BJ (cell line): ENCODE measurements at regions not wholly inside any gene's neighbourhood (a gene's known extent, or its start where the extent isn't known, plus 50 kb on each side); places are given as distances from the start of the nearest gene placed in this dataset. TPM values are rescaled to one million over a fixed set of nuclear protein-coding genes. Genes with fewer than 3 reads are reported as not detected.

ENCODE experiments used
- CTCF ChIA-PET: fragments of 350-600 bp; formaldehyde crosslinking; extraction: SDS; loops from one replicate; lab custom pipeline; 2021; ENCODE audit warnings: antibody characterized with exemption, inconsistent platforms; lab: Yijun Ruan, JAX
- POLR2A ChIA-PET: fragments of 300-600 bp; sonication (Branson Sonifier 250); formaldehyde crosslinking; extraction: SDS; loops from one replicate; lab custom pipeline; 2021; ENCODE audit warnings: antibody characterized with exemption; lab: Charles Lee
- DNase-seq: peaks from one replicate; pipeline ENCODE4 v3.0.0-alpha.2; 2011; ENCODE audit warnings: low read depth
- H3K27me3 ChIP-seq: 2 replicates; pipeline ENCODE4 v1.6.0; 2011; ENCODE audit warnings: low read length; ENCODE audit not compliant: control insufficient read depth, insufficient read depth
- H3K36me3 ChIP-seq: 2 replicates; pipeline ENCODE4 v1.5.1; 2011; ENCODE audit warnings: low read length; ENCODE audit not compliant: control insufficient read depth, insufficient read depth
- H3K4me3 ChIP-seq: 2 replicates; pipeline ENCODE4 v1.5.1; 2011; ENCODE audit warnings: low read depth, mild to moderate bottlenecking, control low read depth, low read length
- CTCF ChIP-seq: IDR thresholded peaks from 2 replicates; pipeline ENCODE4 v1.5.1; 2011; ENCODE audit warnings: low read depth, mild to moderate bottlenecking, control low read depth, inconsistent platforms, low read length, moderate library complexity; ENCODE audit not compliant: insufficient read depth
- small RNA-seq: library from RNA; depleted of rRNA; stranded (forward); fragments of <200 nt; gene quantifications from one replicate; pipeline ENCODE3, GENCODE V24; 2012; ENCODE audit warnings: low replicate concordance, low read depth; ENCODE audit not compliant: insufficient read length

GRCh38 chr3:118846176-118846575 is 188.5 kb downstream of the IGSF11 start:
- Histone ChIP-seq H3K4me3 (no peak overlapping the region), H3K27me3 (no peaks in the 10 kb centered on the region), H3K36me3 (no peaks in the 10 kb centered on the region)
- no peak for TF ChIP-seq CTCF
- no peak for DNase-seq
- CTCF ChIA-PET, result no interaction called here
- POLR2A ChIA-PET, result no interaction called here

Small RNA genes lying in the stretch of these regions (small RNA-seq; reads per million reads assigned to genes)
- gene MIR4447 (not detected), gene RF01884 (not detected), gene RNU5E-8P (not detected), gene RNU6-1200P (not detected)
